NCI-H1048 (cell line): ENCODE measurements at regions not wholly inside any gene's neighbourhood (a gene's known extent, or its start where the extent isn't known, plus 50 kb on each side); places are given as distances from the start of the nearest gene placed in this dataset.
"Not testable (repeated sequence)": the region's sequence is repeated elsewhere in the genome, so short reads cannot be mapped to it uniquely, and the experiment has no call there.

Experiments
- DNase-seq: peaks from one replicate; lab custom pipeline; 2025; lab: John Stamatoyannopoulos, UW

DNA sequence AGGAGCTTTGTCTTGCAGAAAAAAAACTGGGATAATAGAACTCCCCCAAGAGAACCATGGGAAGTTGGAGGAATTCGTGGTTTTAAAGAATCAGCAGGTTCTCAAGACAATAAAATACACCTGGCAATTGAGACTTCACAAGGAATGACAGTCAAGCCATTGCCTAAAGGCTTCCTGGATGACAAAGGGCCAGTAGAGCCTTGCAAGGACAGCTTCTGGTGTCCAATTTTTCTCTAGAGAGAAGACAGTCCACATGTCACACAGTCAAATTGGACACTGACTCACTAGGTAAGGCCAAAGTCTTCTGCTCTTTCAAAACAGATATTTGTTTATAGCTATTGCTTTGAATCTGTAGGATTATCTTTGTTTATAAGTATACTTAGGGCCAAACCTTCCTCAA, 80.3 kb upstream of the BMP5 start:
- no peak for DNase-seq

DNA sequence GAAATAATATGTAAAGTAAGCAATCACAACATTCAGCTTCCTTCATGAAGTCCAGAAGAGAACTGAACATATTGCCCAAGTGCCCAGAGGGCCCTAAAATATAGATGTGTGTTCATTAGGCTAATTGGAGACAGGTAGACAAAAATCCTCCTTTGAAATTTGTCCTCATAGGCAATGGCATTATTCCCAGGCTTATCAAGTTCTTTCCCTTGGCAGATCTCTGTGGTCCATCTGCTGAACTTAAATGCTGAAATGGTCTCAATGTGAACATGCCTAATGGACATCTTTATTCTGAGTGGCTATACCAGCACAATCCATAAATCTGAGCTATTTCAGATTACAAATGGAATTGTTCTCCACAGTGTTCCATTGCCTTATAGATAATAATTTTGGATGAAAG, 79.0 kb upstream of the BMP5 start:
- no peak for DNase-seq

- DNase-seq: no peak
Observed at GRCh38 chr6:55953335-55953734, 77.9 kb upstream of the BMP5 start.

GRCh38 chr6:55950071-55950814, 74.9 kb upstream of the BMP5 start:
- no peak for DNase-seq

GRCh38 chr6:55943329-55943728, 67.9 kb upstream of the BMP5 start:
- no peak for DNase-seq

DNA sequence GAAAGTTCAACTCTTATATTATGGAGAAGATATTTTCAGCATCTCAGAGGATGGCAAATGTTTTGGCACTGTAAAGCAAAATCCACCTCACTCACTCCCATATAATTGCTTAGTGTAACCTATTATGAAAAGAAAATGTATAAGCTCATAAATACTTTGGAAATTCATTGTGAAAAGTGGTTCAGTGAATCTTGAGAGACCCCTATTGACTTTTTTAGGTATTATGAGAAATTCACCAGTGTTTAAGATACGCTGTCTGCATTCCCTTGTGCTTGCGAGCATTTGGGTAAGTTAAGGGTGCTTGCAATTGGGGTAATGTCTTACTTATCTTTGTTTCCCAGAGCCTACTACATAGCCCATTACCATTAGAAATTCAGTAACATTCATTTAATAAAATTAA, 66.3 kb upstream of the BMP5 start:
- DNase-seq: no peak

DNA sequence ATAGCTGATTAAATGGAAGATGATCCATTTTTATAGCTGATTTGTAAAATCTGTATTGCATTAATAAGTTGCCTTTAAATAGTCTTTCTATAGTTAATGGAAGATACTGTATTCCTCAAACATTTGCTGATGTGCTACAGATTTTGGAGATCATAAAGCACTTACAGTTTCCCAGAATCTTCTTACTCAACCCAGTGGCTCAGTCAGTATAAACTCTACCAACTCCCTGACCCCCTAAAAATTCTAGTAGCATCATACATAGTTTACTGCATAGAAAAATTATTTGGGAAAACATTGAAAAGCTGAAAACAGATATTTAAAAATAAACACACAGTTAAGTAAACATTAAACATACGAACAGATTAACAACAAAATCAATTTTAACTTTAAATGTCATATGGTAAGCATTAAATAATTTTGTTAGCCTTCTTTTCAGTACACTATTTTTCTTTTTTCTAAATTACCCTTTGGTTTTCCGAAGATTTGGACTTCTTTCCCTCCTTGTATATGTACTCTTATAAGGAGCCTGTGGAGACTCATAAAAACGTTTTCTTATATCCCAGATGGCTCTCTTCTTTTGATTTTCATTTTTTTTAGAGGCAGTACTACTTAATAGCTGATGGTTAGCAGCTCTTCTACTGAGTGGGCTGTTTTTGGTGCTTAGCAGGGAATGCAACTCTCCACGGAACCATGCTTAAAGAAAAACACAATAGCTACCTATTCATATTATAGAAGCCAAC, 62.7 kb upstream of the BMP5 start:
- no peak for DNase-seq

GRCh38 chr6:55937261-55937947, 62.0 kb upstream of the BMP5 start:
- no peak for DNase-seq

DNA sequence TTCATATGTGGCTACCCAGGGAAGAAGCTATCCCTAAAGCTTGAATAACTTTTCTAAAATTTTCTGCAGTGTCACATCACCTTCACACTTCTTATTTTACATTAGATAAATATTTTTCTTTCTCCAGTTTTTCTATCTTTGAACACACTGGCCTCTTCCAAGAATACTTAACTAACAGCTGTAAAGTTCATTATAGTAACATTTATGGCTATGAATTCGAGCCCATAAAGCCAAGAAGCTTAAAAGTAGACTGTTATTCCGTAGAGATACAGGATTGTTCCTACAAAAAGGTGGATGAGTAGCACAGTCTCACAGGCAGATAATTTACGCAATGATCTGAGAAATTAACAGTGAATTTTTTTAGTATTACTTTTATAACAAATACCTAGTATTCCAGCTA, 55.7 kb upstream of the BMP5 start:
- no peak for DNase-seq

- DNase-seq: not testable (repeated sequence)
Observed at GRCh38 chr6:55927713-55928112, 52.3 kb upstream of the BMP5 start.

DNA sequence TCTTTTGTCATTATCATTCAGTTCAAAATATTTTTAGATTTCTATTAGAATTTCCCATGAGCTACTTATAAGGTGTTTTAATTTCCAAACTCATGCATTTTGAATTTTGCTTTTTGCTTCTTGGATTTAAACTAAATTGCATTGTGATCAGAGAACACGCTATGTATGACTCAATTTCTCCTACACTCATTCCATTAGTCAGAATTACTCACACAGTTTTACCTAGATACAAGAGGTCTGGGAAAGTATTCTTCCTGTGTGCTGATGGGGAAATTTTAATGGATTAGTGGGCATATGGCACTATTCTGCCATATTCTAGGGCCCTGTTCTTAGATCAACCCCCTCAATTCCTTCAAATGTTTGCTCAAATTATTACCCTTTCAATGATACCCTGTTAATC, 49.9 kb upstream of the BMP5 start:
- no peak for DNase-seq
